IPS DF 6.9 (cell line): ENCODE measurements at regions not wholly inside any gene's neighbourhood (a gene's known extent, or its start where the extent isn't known, plus 50 kb on each side); places are given as distances from the start of the nearest gene placed in this dataset.

ENCODE experiments used
- DNase-seq: peaks from one replicate; pipeline ENCODE4 v3.0.0-alpha.2; 2013; ENCODE audit warnings: low read depth, low spot score
- H3K27ac ChIP-seq: one replicate; pipeline ENCODE4 v1.5.1; 2013; ENCODE audit warnings: low read length, control low read depth
- H3K27me3 ChIP-seq: 2 replicates; pipeline ENCODE4 v1.6.1; 2013; ENCODE audit warnings: mild to moderate bottlenecking, low read length; ENCODE audit not compliant: control insufficient read depth, insufficient read depth
- H3K36me3 ChIP-seq: 2 replicates; pipeline ENCODE4 v1.6.1; 2013; ENCODE audit warnings: low read length; ENCODE audit not compliant: control insufficient read depth, insufficient read depth
- H3K4me1 ChIP-seq: 2 replicates; pipeline ENCODE4 v1.6.1; 2013; ENCODE audit warnings: low read length; ENCODE audit not compliant: control insufficient read depth, insufficient read depth
- H3K4me3 ChIP-seq: 2 replicates; pipeline ENCODE4 v1.5.1; 2013; ENCODE audit warnings: mild to moderate bottlenecking, low read length
- H3K9me3 ChIP-seq: 2 replicates; pipeline ENCODE4 v1.6.1; 2013; ENCODE audit warnings: low read length, inconsistent platforms; ENCODE audit not compliant: control insufficient read depth, insufficient read depth
- WGBS: extraction: QIAGEN DNeasy Blood & Tissue Kit; methylation state at CpG from one replicate; pipeline ENCODE4 v1.1.7; 2013; ENCODE audit warnings: mixed read lengths, missing lambda C conversion rate; ENCODE audit not compliant: insufficient read length, insufficient coverage; 5-methylcytosine and 5-hydroxymethylcytosine counted together

GRCh38 chr2:59021786-59022185 lies 780.7 kb upstream of the FANCL start:
- no peaks in the 10 kb centered on the region for H3K27me3 ChIP-seq
- no peak overlapping the region for H3K4me3 ChIP-seq
- no peak overlapping the region for H3K27ac ChIP-seq
- H3K36me3 ChIP-seq = no peaks in the 10 kb centered on the region
- no CpG with 5 or more reads among the region's 1 CpG for WGBS
- DNase-seq = no peak
- H3K4me1 ChIP-seq = no peaks in the 10 kb centered on the region
- no peaks in the 10 kb centered on the region for H3K9me3 ChIP-seq

- no peaks in the 10 kb centered on the region for H3K27me3 ChIP-seq
Measured at GRCh38 chr2:59019566-59020159, 778.5 kb upstream of the FANCL start.

GRCh38 chr2:59018737-59019136 lies 777.6 kb upstream of the FANCL start:
- WGBS = no CpG with 5 or more reads among the region's 3 CpGs
- DNase-seq = no peak
- no peaks in the 10 kb centered on the region for H3K9me3 ChIP-seq
- H3K4me1 ChIP-seq = no peaks in the 10 kb centered on the region
- H3K36me3 ChIP-seq = no peaks in the 10 kb centered on the region
- no peak overlapping the region for H3K4me3 ChIP-seq
- no peak overlapping the region for H3K27ac ChIP-seq
- H3K27me3 ChIP-seq = no peaks in the 10 kb centered on the region

More at GRCh38 chr2:59019566-59020159, 778.5 kb upstream of the FANCL start:
- DNase-seq = no peak
- H3K4me1 ChIP-seq = no peaks in the 10 kb centered on the region
- H3K9me3 ChIP-seq = no peaks in the 10 kb centered on the region
- H3K4me3 ChIP-seq = no peak overlapping the region
- no peak overlapping the region for H3K27ac ChIP-seq
- no CpG with 5 or more reads among the region's 7 CpGs for WGBS
- H3K36me3 ChIP-seq = no peaks in the 10 kb centered on the region

- Histone ChIP-seq H3K4me3 (no peak overlapping the region), H3K36me3 (no peaks in the 10 kb centered on the region), H3K9me3 (no peaks in the 10 kb centered on the region), H3K4me1 (no peaks in the 10 kb centered on the region), H3K27ac (no peak overlapping the region), H3K27me3 (no peaks in the 10 kb centered on the region)
- DNase-seq = no peak
- WGBS = no CpG with 5 or more reads among the region's 6 CpGs
Measured at GRCh38 chr2:59015027-59015426, 773.9 kb upstream of the FANCL start.

GRCh38 chr2:59012971-59013370 lies 771.8 kb upstream of the FANCL start:
- H3K4me3 ChIP-seq = no peak overlapping the region
- no peaks in the 10 kb centered on the region for H3K27me3 ChIP-seq
- no peaks in the 10 kb centered on the region for H3K4me1 ChIP-seq
- no peaks in the 10 kb centered on the region for H3K36me3 ChIP-seq
- no peaks in the 10 kb centered on the region for H3K9me3 ChIP-seq
- no CpG with 5 or more reads among the region's 1 CpG for WGBS
- H3K27ac ChIP-seq = no peak overlapping the region
- DNase-seq = no peak

GRCh38 chr2:59012234-59012633 lies 771.1 kb upstream of the FANCL start:
- H3K4me1 ChIP-seq = no peaks in the 10 kb centered on the region
- WGBS = no CpG with 5 or more reads among the region's 5 CpGs
- H3K36me3 ChIP-seq = no peaks in the 10 kb centered on the region
- H3K27me3 ChIP-seq = no peaks in the 10 kb centered on the region
- no peak for DNase-seq
- H3K9me3 ChIP-seq = no peaks in the 10 kb centered on the region
- no peak overlapping the region for H3K4me3 ChIP-seq
- H3K27ac ChIP-seq = no peak overlapping the region

- Histone ChIP-seq H3K36me3 (no peaks in the 10 kb centered on the region), H3K4me1 (peaks cover 2% of the 10 kb centered on the region; the same call in 1 of the 2 replicates), H3K4me3 (no peak overlapping the region), H3K9me3 (no peaks in the 10 kb centered on the region), H3K27me3 (no peaks in the 10 kb centered on the region), H3K27ac (no peak overlapping the region)
- no peak for DNase-seq
Measured at GRCh38 chr2:59008950-59009349, 767.8 kb upstream of the FANCL start.

- no CpG with 5 or more reads among the region's 5 CpGs for WGBS
- H3K36me3 ChIP-seq = no peaks in the 10 kb centered on the region
- H3K27ac ChIP-seq = no peak overlapping the region
- no peak overlapping the region for H3K4me3 ChIP-seq
- peaks cover 2% of the 10 kb centered on the region; the same call in 1 of the 2 replicates for H3K4me1 ChIP-seq
- DNase-seq = no peak
- H3K27me3 ChIP-seq = no peaks in the 10 kb centered on the region
- no peaks in the 10 kb centered on the region for H3K9me3 ChIP-seq
Measured at GRCh38 chr2:59005836-59006615, 764.9 kb upstream of the FANCL start.

- Histone ChIP-seq H3K27ac (no peak overlapping the region), H3K4me3 (no peak overlapping the region)
- DNase-seq = no peak
Measured at GRCh38 chr2:59004621-59005020, 763.5 kb upstream of the FANCL start.

GRCh38 chr2:59000796-59001195 lies 759.7 kb upstream of the FANCL start:
- H3K9me3 ChIP-seq = no peaks in the 10 kb centered on the region
- no peak overlapping the region for H3K4me3 ChIP-seq
- no peak overlapping the region for H3K27ac ChIP-seq
- H3K36me3 ChIP-seq = no peaks in the 10 kb centered on the region
- H3K4me1 ChIP-seq = no peaks in the 10 kb centered on the region
- no peaks in the 10 kb centered on the region for H3K27me3 ChIP-seq
- no CpG with 5 or more reads among the region's 2 CpGs for WGBS
- no peak for DNase-seq

More at GRCh38 chr2:59004621-59005020, 763.5 kb upstream of the FANCL start:
- H3K27me3 ChIP-seq = no peaks in the 10 kb centered on the region
- H3K36me3 ChIP-seq = no peaks in the 10 kb centered on the region
- H3K4me1 ChIP-seq = peaks cover 2% of the 10 kb centered on the region; the same call in 1 of the 2 replicates
- H3K9me3 ChIP-seq = no peaks in the 10 kb centered on the region
